ENCODE measurements at regions not wholly inside any gene's neighbourhood (a gene's known extent, or its start where the extent isn't known, plus 50 kb on each side); places are given as distances from the start of the nearest gene placed in this dataset.

DNA sequence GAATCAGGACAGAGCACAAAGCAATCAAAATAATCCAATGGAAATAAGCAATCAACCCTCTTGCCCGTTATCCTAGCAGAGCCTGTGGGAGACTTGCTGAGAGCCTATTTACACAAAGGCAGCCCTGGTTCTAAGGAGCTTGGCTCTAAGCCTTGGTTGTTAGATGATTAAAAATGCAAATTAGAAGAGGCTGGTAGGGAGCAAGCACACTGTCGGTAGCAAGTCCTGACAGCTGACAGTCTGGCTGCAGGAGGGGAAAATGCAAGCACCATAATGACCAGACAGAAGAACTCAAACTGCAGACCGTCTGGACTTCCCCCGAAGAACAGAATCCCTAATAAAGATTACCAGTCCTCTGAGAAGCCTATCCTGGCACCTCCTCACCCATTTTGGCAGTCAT lies 131.8 kb upstream of the CTTNBP2 start:
- TF ChIP-seq EZH2phosphoT487 (IDR thresholded peaks at IDR 0.05; ENCODE audit: insufficient read depth, low read depth): no peak
- TF ChIP-seq EZH2 (IDR thresholded peaks at IDR 0.05; ENCODE audit: insufficient read depth, poor library complexity, severe bottlenecking): no peak

Data from GM23248 (cell line).